Neural cell (in vitro differentiated cells): ENCODE measurements at regions not wholly inside any gene's neighbourhood (a gene's known extent, or its start where the extent isn't known, plus 50 kb on each side); places are given as distances from the start of the nearest gene placed in this dataset.

Source experiments
- H2AFZ ChIP-seq: fragments of 200-600, 300-800 bp; sonication (generic), shearing (Covaris generic); 2 replicates; pipeline ENCODE4 v1.6.0; 2014; ENCODE audit warnings: low read depth, mild to moderate bottlenecking, antibody characterized with exemption, low read length, moderate library complexity
- H3F3A ChIP-seq: fragments of 200-600 bp; shearing (Covaris generic); 2 replicates; pipeline ENCODE4 v1.6.1; 2016; ENCODE audit warnings: mild to moderate bottlenecking, moderate library complexity, mixed read lengths, antibody characterized with exemption, low read length; ENCODE audit not compliant: insufficient read depth, poor library complexity, severe bottlenecking
- H3K27ac ChIP-seq: fragments of 200-600, 300-800 bp; sonication (generic), shearing (Covaris generic); 2 replicates; pipeline ENCODE4 v1.5.1; 2014; ENCODE audit warnings: mild to moderate bottlenecking, low read length, moderate library complexity
- H3K27me3 ChIP-seq: fragments of 300-800, 200-600 bp; sonication (generic), shearing (Covaris generic); 2 replicates; pipeline ENCODE4 v1.6.0; 2014; ENCODE audit warnings: mild to moderate bottlenecking, low read depth, low read length, moderate library complexity; ENCODE audit not compliant: insufficient read depth
- H3K36me3 ChIP-seq: fragments of 300-800, 200-600 bp; sonication (generic), shearing (Covaris generic); 2 replicates; pipeline ENCODE4 v1.5.1; 2014; ENCODE audit warnings: mild to moderate bottlenecking, antibody characterized with exemption, low read length, moderate library complexity; ENCODE audit not compliant: insufficient read depth
- H3K4me2 ChIP-seq: fragments of 300-800, 200-600 bp; sonication (generic), shearing (Covaris generic); 2 replicates; pipeline ENCODE4 v1.6.0; 2014; ENCODE audit warnings: mild to moderate bottlenecking, low read length
- H3K4me3 ChIP-seq: fragments of 300-800, 200-600 bp; sonication (generic), shearing (Covaris generic); 2 replicates; pipeline ENCODE4 v1.5.1; 2014; ENCODE audit warnings: mild to moderate bottlenecking, low read length, moderate library complexity
- H3K79me2 ChIP-seq: fragments of 200-600 bp; shearing (Covaris generic); replicated peaks from 2 replicates; pipeline ENCODE4 v1.6.0; 2014; ENCODE audit warnings: mild to moderate bottlenecking, low read length, moderate library complexity; ENCODE audit not compliant: insufficient read depth
- H3K9ac ChIP-seq: fragments of 300-800, 200-600 bp; sonication (generic), shearing (Covaris generic); 2 replicates; pipeline ENCODE4 v1.6.1; 2016; ENCODE audit warnings: mild to moderate bottlenecking, low read length, mixed read lengths
- H3K9me2 ChIP-seq: fragments of 200-600 bp; shearing (Covaris generic); 2 replicates; pipeline ENCODE4 v1.6.1; 2016; ENCODE audit warnings: mild to moderate bottlenecking, low read length, mixed read lengths; ENCODE audit not compliant: insufficient read depth
- H3K9me3 ChIP-seq: fragments of 200-600, 300-800 bp; sonication (generic), shearing (Covaris generic); 2 replicates; pipeline ENCODE4 v1.6.1; 2016; ENCODE audit warnings: mild to moderate bottlenecking, mixed run types, low read length, moderate library complexity, mixed read lengths
- H4K20me1 ChIP-seq: fragments of 200-600 bp; shearing (Covaris generic); 2 replicates; pipeline ENCODE4 v1.6.1; 2016; ENCODE audit warnings: mild to moderate bottlenecking, mixed run types; ENCODE audit not compliant: insufficient read depth
- EP300 ChIP-seq: fragments of 450-650 bp; conservative IDR thresholded peaks from 2 replicates; pipeline ENCODE4 v1.6.1; 2014; ENCODE audit warnings: antibody characterized with exemption, mild to moderate bottlenecking, moderate library complexity; ENCODE audit not compliant: poor library complexity, severe bottlenecking
- EZH2 ChIP-seq: fragments of 200-600, 300-800 bp; shearing (Covaris generic), sonication (generic); IDR thresholded peaks from 2 replicates; pipeline ENCODE4 v1.6.1; 2014; ENCODE audit warnings: antibody characterized with exemption, low read length, borderline replicate concordance, mild to moderate bottlenecking; ENCODE audit not compliant: insufficient read depth, poor library complexity, severe bottlenecking
- MXI1 ChIP-seq: fragments of 450-650 bp; conservative IDR thresholded peaks from 2 replicates; pipeline ENCODE4 v1.6.1; 2014; ENCODE audit warnings: antibody characterized with exemption, mild to moderate bottlenecking; ENCODE audit not compliant: poor library complexity, severe bottlenecking
- POLR2AphosphoS5 ChIP-seq: IDR thresholded peaks from 2 replicates; pipeline ENCODE4 v1.6.1; 2012
- RAD21 ChIP-seq: fragments of 450-650 bp; conservative IDR thresholded peaks from 2 replicates; pipeline ENCODE4 v1.6.1; 2014; ENCODE audit warnings: antibody characterized with exemption, mild to moderate bottlenecking, moderate library complexity
- REST ChIP-seq: IDR thresholded peaks from 2 replicates; pipeline ENCODE4 v1.6.1; 2012; ENCODE audit warnings: borderline replicate concordance
- SMC3 ChIP-seq: fragments of 450-650 bp; conservative IDR thresholded peaks from 2 replicates; pipeline ENCODE4 v1.6.1; 2014; ENCODE audit warnings: antibody characterized with exemption, mild to moderate bottlenecking, moderate library complexity; ENCODE audit not compliant: poor library complexity
- TAF1 ChIP-seq: IDR thresholded peaks from 2 replicates; pipeline ENCODE4 v1.6.1; 2012; ENCODE audit warnings: low read depth
- TF ChIP-seq, protein P1 (sequence below): fragments of 450-650 bp; IDR thresholded peaks from 2 replicates; pipeline ENCODE4 v1.5.1; 2014; ENCODE audit warnings: antibody characterized with exemption, mild to moderate bottlenecking, moderate library complexity; ENCODE audit not compliant: poor library complexity, severe bottlenecking

DNA sequence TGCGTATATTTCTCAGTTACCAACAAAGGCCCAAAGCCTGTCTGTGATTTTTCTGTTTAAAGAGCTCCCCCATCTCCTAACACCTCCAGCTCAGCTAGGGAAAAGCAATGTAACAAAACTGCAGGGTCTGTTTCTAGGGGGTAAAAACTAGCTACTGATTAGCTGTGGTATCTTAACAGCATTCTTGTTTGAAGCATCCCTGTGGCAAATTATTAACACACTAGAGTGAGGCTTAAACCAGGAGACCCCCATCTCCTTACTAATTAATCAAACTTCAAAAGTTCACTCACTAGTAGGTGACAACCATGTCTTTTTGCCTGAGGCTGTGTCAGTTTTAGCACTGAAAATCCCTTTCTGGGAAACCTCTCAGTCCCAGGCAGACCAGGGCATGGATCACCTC lies 186.2 kb upstream of the PARD3B start:
- TF ChIP-seq MXI1, result no peak
- no peak for TF ChIP-seq POLR2AphosphoS5
- no peak for TF ChIP-seq EZH2
- no peak for TF ChIP-seq SMC3
- TF ChIP-seq, protein P1, sequence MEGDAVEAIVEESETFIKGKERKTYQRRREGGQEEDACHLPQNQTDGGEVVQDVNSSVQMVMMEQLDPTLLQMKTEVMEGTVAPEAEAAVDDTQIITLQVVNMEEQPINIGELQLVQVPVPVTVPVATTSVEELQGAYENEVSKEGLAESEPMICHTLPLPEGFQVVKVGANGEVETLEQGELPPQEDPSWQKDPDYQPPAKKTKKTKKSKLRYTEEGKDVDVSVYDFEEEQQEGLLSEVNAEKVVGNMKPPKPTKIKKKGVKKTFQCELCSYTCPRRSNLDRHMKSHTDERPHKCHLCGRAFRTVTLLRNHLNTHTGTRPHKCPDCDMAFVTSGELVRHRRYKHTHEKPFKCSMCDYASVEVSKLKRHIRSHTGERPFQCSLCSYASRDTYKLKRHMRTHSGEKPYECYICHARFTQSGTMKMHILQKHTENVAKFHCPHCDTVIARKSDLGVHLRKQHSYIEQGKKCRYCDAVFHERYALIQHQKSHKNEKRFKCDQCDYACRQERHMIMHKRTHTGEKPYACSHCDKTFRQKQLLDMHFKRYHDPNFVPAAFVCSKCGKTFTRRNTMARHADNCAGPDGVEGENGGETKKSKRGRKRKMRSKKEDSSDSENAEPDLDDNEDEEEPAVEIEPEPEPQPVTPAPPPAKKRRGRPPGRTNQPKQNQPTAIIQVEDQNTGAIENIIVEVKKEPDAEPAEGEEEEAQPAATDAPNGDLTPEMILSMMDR, result no peak
- no peak for TF ChIP-seq TAF1
- no peak for TF ChIP-seq EP300
- TF ChIP-seq REST, result no peak
- no peak for TF ChIP-seq RAD21
- H3K27ac ChIP-seq, result no peak overlapping the region
- H3K9ac ChIP-seq, result no peak overlapping the region
- H3K4me3 ChIP-seq, result no peak overlapping the region
- H2AFZ ChIP-seq, result no peak overlapping the region
- H3K36me3 ChIP-seq, result no peaks in the 10 kb centered on the region
- H3K27me3 ChIP-seq, result no peaks in the 10 kb centered on the region
- H3K4me2 ChIP-seq, result no peak overlapping the region
- H3K79me2 ChIP-seq, result no peaks in the 10 kb centered on the region
- no peaks in the 10 kb centered on the region for H3K9me2 ChIP-seq
- H3F3A ChIP-seq, result no peaks in the 10 kb centered on the region
- H4K20me1 ChIP-seq, result no peaks in the 10 kb centered on the region
- no peaks in the 10 kb centered on the region for H3K9me3 ChIP-seq

GRCh38 chr2:204360218-204361007 lies 184.9 kb upstream of the PARD3B start:
- Histone ChIP-seq H4K20me1 (no peaks in the 10 kb centered on the region), H3K27me3 (no peaks in the 10 kb centered on the region), H3K9me2 (no peaks in the 10 kb centered on the region), H3K36me3 (no peaks in the 10 kb centered on the region), H3K9ac (no peak overlapping the region), H3K4me2 (no peak overlapping the region), H3F3A (no peaks in the 10 kb centered on the region), H2AFZ (no peak overlapping the region), H3K79me2 (no peaks in the 10 kb centered on the region), H3K27ac (peak overlapping the region; percentile 26), H3K9me3 (no peaks in the 10 kb centered on the region), H3K4me3 (no peak overlapping the region)
- TF ChIP-seq SMC3, result no peak
- TF ChIP-seq, protein P1, result no peak
- TF ChIP-seq TAF1, result no peak
- TF ChIP-seq EP300, result no peak
- no peak for TF ChIP-seq POLR2AphosphoS5
- no peak for TF ChIP-seq EZH2
